ENCODE measurements at regions not wholly inside any gene's neighbourhood (a gene's known extent, or its start where the extent isn't known, plus 50 kb on each side); places are given as distances from the start of the nearest gene placed in this dataset.

GRCh38 chr2:134150760-134151159 is 103.1 kb upstream of the MGAT5 start:
- no peak for DNase-seq

- no peak for DNase-seq
These were observed 101.5 kb upstream of the MGAT5 start for GRCh38 chr2:134152045-134153010.

GRCh38 chr2:134153294-134153880 is 100.5 kb upstream of the MGAT5 start:
- DNase-seq, result no peak

GRCh38 chr2:134154246-134154645 is 99.6 kb upstream of the MGAT5 start:
- DNase-seq, result no peak

- DNase-seq, result no peak
These were observed 98.7 kb upstream of the MGAT5 start for GRCh38 chr2:134155134-134155533.

GRCh38 chr2:134158295-134158694 is 95.6 kb upstream of the MGAT5 start:
- no peak for DNase-seq

GRCh38 chr2:134161170-134161547 is 92.7 kb upstream of the MGAT5 start:
- DNase-seq, result no peak

GRCh38 chr2:134163336-134163735 is 90.5 kb upstream of the MGAT5 start:
- DNase-seq, result no peak

GRCh38 chr2:134164306-134164705 is 89.6 kb upstream of the MGAT5 start:
- no peak for DNase-seq

GRCh38 chr2:134167015-134167414 is 86.9 kb upstream of the MGAT5 start:
- DNase-seq, result no peak

GRCh38 chr2:134169788-134170187 is 84.1 kb upstream of the MGAT5 start:
- DNase-seq, result no peak

- no peak for DNase-seq
These were observed 83.6 kb upstream of the MGAT5 start for GRCh38 chr2:134170294-134170693.

GRCh38 chr2:134170700-134171099 is 83.2 kb upstream of the MGAT5 start:
- no peak for DNase-seq

- no peak for DNase-seq
These were observed 80.4 kb upstream of the MGAT5 start for GRCh38 chr2:134173338-134174016.

GRCh38 chr2:134174711-134175110 is 79.2 kb upstream of the MGAT5 start:
- DNase-seq, result no peak

GRCh38 chr2:134175834-134176233 is 78.0 kb upstream of the MGAT5 start:
- DNase-seq, result no peak

GRCh38 chr2:134177351-134177931 is 76.4 kb upstream of the MGAT5 start:
- no peak for DNase-seq

GRCh38 chr2:134178138-134178877 is 75.6 kb upstream of the MGAT5 start:
- no peak for DNase-seq

- DNase-seq, result peak; percentile 45
These were observed 72.7 kb upstream of the MGAT5 start for GRCh38 chr2:134181219-134181618.

- no peak for DNase-seq
These were observed 70.2 kb upstream of the MGAT5 start for GRCh38 chr2:134183679-134184078.

- DNase-seq, result no peak
These were observed 68.2 kb upstream of the MGAT5 start for GRCh38 chr2:134185639-134186038.

- no peak for DNase-seq
These were observed 64.7 kb upstream of the MGAT5 start for GRCh38 chr2:134189009-134189720.

Data from activated T-cell treated with anti-CD3 and anti-CD28 coated beads, Interleukin-2, amount 50 U/mL, for 1 hour (primary cell).